ENCODE measurements at regions not wholly inside any gene's neighbourhood (a gene's known extent, or its start where the extent isn't known, plus 50 kb on each side); places are given as distances from the start of the nearest gene placed in this dataset.

GRCh38 chr2:8315531-8316165, 366.2 kb upstream of the ID2 start:
- no peak for DNase-seq
- no peaks in the 10 kb centered on the region for H3K36me3 ChIP-seq
- H3K4me3 ChIP-seq = no peak overlapping the region
- H3K9me3 ChIP-seq = no peaks in the 10 kb centered on the region
- H3K27me3 ChIP-seq = no peaks in the 10 kb centered on the region
- peaks cover 9 to 24% (median 11%) of the 10 kb centered on the region in 3 donors for H3K4me1 ChIP-seq
- 73 to 77% methylated on average over 7 of the region's 7 CpGs for WGBS, 2 donors
- H3K27ac ChIP-seq = no peak overlapping the region
- TF ChIP-seq CTCF (IDR thresholded peaks at IDR 0.05) (no peak), POLR2A (IDR thresholded peaks at IDR 0.05) (no peak)
- intact Hi-C loops (cut with DNase I) = no loop called here

GRCh38 chr2:8316356-8316755, 365.5 kb upstream of the ID2 start:
- WGBS, 2 donors = 41 to 56% methylated on average over 1 of the region's 1 CpG
- peaks cover 9 to 19% (median 11%) of the 10 kb centered on the region in 3 donors for H3K4me1 ChIP-seq
- H3K4me3 ChIP-seq = no peak overlapping the region
- no peaks in the 10 kb centered on the region for H3K27me3 ChIP-seq
- DNase-seq = no peak
- no peaks in the 10 kb centered on the region for H3K9me3 ChIP-seq
- TF ChIP-seq POLR2A (IDR thresholded peaks at IDR 0.05) = no peak
- no peak for TF ChIP-seq CTCF (IDR thresholded peaks at IDR 0.05)
- intact Hi-C loops (cut with DNase I) = no loop called here
- no peaks in the 10 kb centered on the region for H3K36me3 ChIP-seq
- H3K27ac ChIP-seq = no peak overlapping the region

- 79 to 84% methylated on average over 10 of the region's 10 CpGs for WGBS, 2 donors
- DNase-seq = no peak
These were observed 364.4 kb upstream of the ID2 start for GRCh38 chr2:8317418-8317817.

GRCh38 chr2:8319219-8319618, 362.6 kb upstream of the ID2 start:
- H3K27me3 ChIP-seq = no peaks in the 10 kb centered on the region
- intact Hi-C loops (cut with DNase I) = no loop called here
- no peak overlapping the region for H3K27ac ChIP-seq
- WGBS, 2 donors = 22 to 55% methylated on average over 2 of the region's 2 CpGs
- H3K9me3 ChIP-seq = no peaks in the 10 kb centered on the region
- H3K4me1 ChIP-seq = peaks cover 0 to 7% (median 0%) of the 10 kb centered on the region in 3 donors
- H3K4me3 ChIP-seq = no peak overlapping the region
- no peak for DNase-seq
- no peak for TF ChIP-seq CTCF (IDR thresholded peaks at IDR 0.05)
- TF ChIP-seq POLR2A (IDR thresholded peaks at IDR 0.05) = no peak
- no peaks in the 10 kb centered on the region for H3K36me3 ChIP-seq

More at GRCh38 chr2:8317418-8317817, 364.4 kb upstream of the ID2 start:
- Histone ChIP-seq H3K27ac (no peak overlapping the region), H3K4me1 (peaks cover 9 to 18% (median 11%) of the 10 kb centered on the region in 3 donors), H3K27me3 (no peaks in the 10 kb centered on the region), H3K9me3 (no peaks in the 10 kb centered on the region), H3K4me3 (no peak overlapping the region), H3K36me3 (no peaks in the 10 kb centered on the region)
- no peak for TF ChIP-seq CTCF (IDR thresholded peaks at IDR 0.05)
- TF ChIP-seq POLR2A (IDR thresholded peaks at IDR 0.05) = no peak
- intact Hi-C loops (cut with DNase I) = no loop called here

GRCh38 chr2:8320311-8321066, 361.4 kb upstream of the ID2 start:
- no peak for TF ChIP-seq POLR2A (IDR thresholded peaks at IDR 0.05)
- no peak for TF ChIP-seq CTCF (IDR thresholded peaks at IDR 0.05)
- intact Hi-C loops (cut with DNase I) = no loop called here
- no peak overlapping the region for H3K27ac ChIP-seq

More at GRCh38 chr2:8320311-8321066, 361.4 kb upstream of the ID2 start:
- Histone ChIP-seq H3K4me1 (peaks cover 0 to 7% (median 0%) of the 10 kb centered on the region in 3 donors), H3K4me3 (no peak overlapping the region), H3K36me3 (no peaks in the 10 kb centered on the region), H3K9me3 (no peaks in the 10 kb centered on the region), H3K27me3 (peaks cover 0 to 3% (median 0%) of the 10 kb centered on the region in 4 donors)
- DNase-seq = no peak
- WGBS, 2 donors = 66 to 78% methylated on average over 6 of the region's 6 CpGs
